Panc1 (cell line): ENCODE measurements at regions not wholly inside any gene's neighbourhood (a gene's known extent, or its start where the extent isn't known, plus 50 kb on each side); places are given as distances from the start of the nearest gene placed in this dataset.

Source experiments
- ATAC-seq: fragments of 200-7000 bp; cut with Tn5 transposase; 2 replicates; pipeline ENCODE4 v1.9.1; 2020; ENCODE audit warnings: mild to moderate bottlenecking, moderate library complexity
- BruUV-seq: library from RNA; stranded (reverse); fragments of 400-500 nt; replicated peaks from 2 replicates; lab custom pipeline; 2021; lab: Mats Ljungman, UMichigan
- CTCF ChIA-PET: fragments of 300-600 bp; sonication (Branson Sonifier 250); formaldehyde crosslinking; loops from one replicate; lab custom pipeline; 2022; ENCODE audit warnings: antibody characterized with exemption; lab: Charles Lee
- POLR2A ChIA-PET: fragments of 300-600 bp; sonication (Branson Sonifier 250); formaldehyde crosslinking; loops from one replicate; lab custom pipeline; 2022; ENCODE audit warnings: antibody characterized with exemption; lab: Charles Lee
- DNase-seq: peaks from one replicate; pipeline ENCODE4 v3.0.0-alpha.2; 2010; ENCODE audit warnings: low read depth, low spot score
- H3K27ac ChIP-seq: 2 replicates; pipeline ENCODE4 v1.5.1; 2011; ENCODE audit warnings: mild to moderate bottlenecking, low read length, inconsistent platforms
- H3K27me3 ChIP-seq: fragments of 200-500 bp; sonication (Bioruptor generic); 2 replicates; pipeline ENCODE4 v1.6.0; 2014; ENCODE audit warnings: low read length, inconsistent platforms; ENCODE audit not compliant: control insufficient read depth, insufficient read depth
- H3K36me3 ChIP-seq: fragments of 200-500 bp; sonication (Bioruptor generic); 2 replicates; pipeline ENCODE4 v1.5.1; 2014; ENCODE audit warnings: inconsistent platforms, mild to moderate bottlenecking, low read length, moderate library complexity; ENCODE audit not compliant: control insufficient read depth, insufficient read depth
- H3K4me1 ChIP-seq: 2 replicates; pipeline ENCODE4 v1.5.1; 2011; ENCODE audit warnings: inconsistent platforms, mild to moderate bottlenecking, low read length, moderate library complexity; ENCODE audit not compliant: control insufficient read depth, insufficient read depth
- H3K4me3 ChIP-seq, 2 experiments: 2 replicates each; pipeline ENCODE4 v1.5.1; 2011 to 2012; ENCODE audit warnings: low read depth in 2 of 2, low read length in 2 of 2, mild to moderate bottlenecking in 2 of 2, inconsistent platforms in 1 of 2, moderate library complexity in 1 of 2
- H3K9me3 ChIP-seq: fragments of 200-500 bp; sonication (Bioruptor generic); 2 replicates; pipeline ENCODE4 v1.5.1; 2014; ENCODE audit warnings: low read depth, mild to moderate bottlenecking, inconsistent platforms, low read length, moderate library complexity; ENCODE audit not compliant: control insufficient read depth, insufficient read depth
- POLR2AphosphoS5 ChIP-seq: IDR thresholded peaks from 2 replicates; pipeline ENCODE4 v1.6.1; 2012; ENCODE audit warnings: mild to moderate bottlenecking, low read depth, low read length, moderate library complexity
- SIN3A ChIP-seq: IDR thresholded peaks from 2 replicates; pipeline ENCODE4 v1.6.1; 2012; ENCODE audit warnings: low read depth, mild to moderate bottlenecking, low read length, moderate library complexity, borderline replicate concordance; ENCODE audit not compliant: insufficient read depth
- TCF7L2 ChIP-seq: IDR thresholded peaks from 2 replicates; pipeline ENCODE4 v1.6.1; 2011; ENCODE audit warnings: mild to moderate bottlenecking, low read depth, low read length, inconsistent platforms
- in situ Hi-C: cut with HindIII; loops from 2 replicates; pipeline ENCODE4 v1.10.0; 2016; ENCODE audit warnings: low sequenced_read_pairs, low pct_unique_long_range_greater_than_20kb
- intact Hi-C: fragments of 100-400 bp; cut with micrococcal nuclease; formaldehyde crosslinking; loops from one replicate; pipeline ENCODE4 v1.10.0; 2022; ENCODE audit not compliant: unreplicated experiment
- TF ChIP-seq, protein P1 (sequence below): fragments of 450-650 bp; IDR thresholded peaks from 2 replicates; pipeline ENCODE4 v1.5.1; 2017; ENCODE audit warnings: mild to moderate bottlenecking
- TF ChIP-seq, protein P2 (sequence below), 2 experiments: IDR thresholded peaks; 2 replicates each; pipeline ENCODE4 v1.6.1; 2011 to 2012; ENCODE audit warnings: low read depth in 2 of 2, control low read depth in 1 of 2, low read length in 1 of 2, mild to moderate bottlenecking in 1 of 2, moderate library complexity in 1 of 2; ENCODE audit not compliant: insufficient read depth in 1 of 2

DNA sequence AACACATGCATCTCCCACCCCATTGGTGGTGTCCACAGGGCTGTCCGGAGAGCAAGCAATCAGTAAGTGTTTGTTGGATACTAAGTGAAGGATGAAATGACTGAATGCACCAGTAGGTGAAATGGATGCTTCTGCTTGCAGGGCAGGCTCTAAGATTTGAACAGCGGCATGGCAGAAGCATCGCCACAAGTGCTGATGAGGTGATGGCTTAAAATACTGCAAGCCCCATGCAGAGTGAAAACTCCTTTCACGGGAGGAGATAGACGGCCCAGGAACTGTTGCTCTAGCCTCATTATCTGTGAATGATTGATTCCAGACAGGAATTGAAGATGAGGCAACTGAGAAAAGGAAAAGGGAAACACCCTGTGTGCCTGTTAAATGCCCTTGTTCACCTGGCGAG, 158.9 kb downstream of the LY86 start:
- CTCF ChIA-PET = no interaction called here
- POLR2A ChIA-PET = interaction anchor here (0.6 kb wide), 1 partner anchor 348 kb away, joined by 8 read pairs; no protein-coding TSS in a partner anchor
- no peak for TF ChIP-seq POLR2AphosphoS5
- TF ChIP-seq, protein P1, sequence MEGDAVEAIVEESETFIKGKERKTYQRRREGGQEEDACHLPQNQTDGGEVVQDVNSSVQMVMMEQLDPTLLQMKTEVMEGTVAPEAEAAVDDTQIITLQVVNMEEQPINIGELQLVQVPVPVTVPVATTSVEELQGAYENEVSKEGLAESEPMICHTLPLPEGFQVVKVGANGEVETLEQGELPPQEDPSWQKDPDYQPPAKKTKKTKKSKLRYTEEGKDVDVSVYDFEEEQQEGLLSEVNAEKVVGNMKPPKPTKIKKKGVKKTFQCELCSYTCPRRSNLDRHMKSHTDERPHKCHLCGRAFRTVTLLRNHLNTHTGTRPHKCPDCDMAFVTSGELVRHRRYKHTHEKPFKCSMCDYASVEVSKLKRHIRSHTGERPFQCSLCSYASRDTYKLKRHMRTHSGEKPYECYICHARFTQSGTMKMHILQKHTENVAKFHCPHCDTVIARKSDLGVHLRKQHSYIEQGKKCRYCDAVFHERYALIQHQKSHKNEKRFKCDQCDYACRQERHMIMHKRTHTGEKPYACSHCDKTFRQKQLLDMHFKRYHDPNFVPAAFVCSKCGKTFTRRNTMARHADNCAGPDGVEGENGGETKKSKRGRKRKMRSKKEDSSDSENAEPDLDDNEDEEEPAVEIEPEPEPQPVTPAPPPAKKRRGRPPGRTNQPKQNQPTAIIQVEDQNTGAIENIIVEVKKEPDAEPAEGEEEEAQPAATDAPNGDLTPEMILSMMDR = no peak
- no peak for DNase-seq
- no peak overlapping the region for H3K27ac ChIP-seq
- intact Hi-C loops (no loop called here), in situ Hi-C loops (no loop called here)
- no peak for ATAC-seq
- H3K36me3 ChIP-seq = no peaks in the 10 kb centered on the region
- BruUV-seq = no TSS peak
- no peaks in the 10 kb centered on the region for H3K9me3 ChIP-seq
- peaks cover 12% of the 10 kb centered on the region; the same call in 1 of the 2 replicates for H3K4me1 ChIP-seq
- no peaks in the 10 kb centered on the region for H3K27me3 ChIP-seq
- no peak overlapping the region for H3K4me3 ChIP-seq

DNA sequence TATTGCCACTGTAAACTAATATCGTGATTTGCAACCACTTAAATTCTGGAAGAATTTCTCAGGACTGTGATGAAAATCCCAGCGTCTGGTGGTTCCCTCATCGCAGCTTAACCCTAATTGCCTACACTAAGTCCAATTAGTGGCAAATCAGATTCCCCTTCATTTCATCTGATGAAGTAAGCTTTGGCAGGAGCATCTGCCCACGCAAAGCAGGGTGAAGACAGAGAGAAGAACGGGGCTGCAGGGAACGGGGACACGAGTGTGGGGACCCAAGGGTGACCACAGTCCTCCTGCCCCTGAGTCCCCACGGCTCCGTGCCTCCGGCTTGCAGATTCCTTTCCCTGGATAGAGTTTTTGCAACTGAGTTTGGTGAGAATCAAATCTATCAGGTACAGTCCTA, 159.5 kb downstream of the LY86 start:
- intact Hi-C loops = no loop called here
- POLR2A ChIA-PET = interaction anchor here (0.6 to 0.7 kb wide), 2 partner anchors 122 to 347 kb away, joined by 3 to 8 read pairs; no protein-coding TSS in a partner anchor
- BruUV-seq = no TSS peak
- TF ChIP-seq TCF7L2 (no peak), POLR2AphosphoS5 (no peak), SIN3A (no peak)
- TF ChIP-seq, protein P1 = no peak
- TF ChIP-seq, protein P2, sequence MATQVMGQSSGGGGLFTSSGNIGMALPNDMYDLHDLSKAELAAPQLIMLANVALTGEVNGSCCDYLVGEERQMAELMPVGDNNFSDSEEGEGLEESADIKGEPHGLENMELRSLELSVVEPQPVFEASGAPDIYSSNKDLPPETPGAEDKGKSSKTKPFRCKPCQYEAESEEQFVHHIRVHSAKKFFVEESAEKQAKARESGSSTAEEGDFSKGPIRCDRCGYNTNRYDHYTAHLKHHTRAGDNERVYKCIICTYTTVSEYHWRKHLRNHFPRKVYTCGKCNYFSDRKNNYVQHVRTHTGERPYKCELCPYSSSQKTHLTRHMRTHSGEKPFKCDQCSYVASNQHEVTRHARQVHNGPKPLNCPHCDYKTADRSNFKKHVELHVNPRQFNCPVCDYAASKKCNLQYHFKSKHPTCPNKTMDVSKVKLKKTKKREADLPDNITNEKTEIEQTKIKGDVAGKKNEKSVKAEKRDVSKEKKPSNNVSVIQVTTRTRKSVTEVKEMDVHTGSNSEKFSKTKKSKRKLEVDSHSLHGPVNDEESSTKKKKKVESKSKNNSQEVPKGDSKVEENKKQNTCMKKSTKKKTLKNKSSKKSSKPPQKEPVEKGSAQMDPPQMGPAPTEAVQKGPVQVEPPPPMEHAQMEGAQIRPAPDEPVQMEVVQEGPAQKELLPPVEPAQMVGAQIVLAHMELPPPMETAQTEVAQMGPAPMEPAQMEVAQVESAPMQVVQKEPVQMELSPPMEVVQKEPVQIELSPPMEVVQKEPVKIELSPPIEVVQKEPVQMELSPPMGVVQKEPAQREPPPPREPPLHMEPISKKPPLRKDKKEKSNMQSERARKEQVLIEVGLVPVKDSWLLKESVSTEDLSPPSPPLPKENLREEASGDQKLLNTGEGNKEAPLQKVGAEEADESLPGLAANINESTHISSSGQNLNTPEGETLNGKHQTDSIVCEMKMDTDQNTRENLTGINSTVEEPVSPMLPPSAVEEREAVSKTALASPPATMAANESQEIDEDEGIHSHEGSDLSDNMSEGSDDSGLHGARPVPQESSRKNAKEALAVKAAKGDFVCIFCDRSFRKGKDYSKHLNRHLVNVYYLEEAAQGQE (IDR thresholded peaks at IDR 0.05; ENCODE audit: insufficient read depth in 1 of 2, low read depth in 2 of 2, low read length in 1 of 2) = no peak
- in situ Hi-C loops = no loop called here
- Histone ChIP-seq H3K27ac (no peak overlapping the region), H3K27me3 (no peaks in the 10 kb centered on the region), H3K4me1 (peaks cover 12% of the 10 kb centered on the region; the same call in 1 of the 2 replicates), H3K36me3 (no peaks in the 10 kb centered on the region), H3K4me3 (no peak overlapping the region), H3K9me3 (no peaks in the 10 kb centered on the region)
- CTCF ChIA-PET = no interaction called here
- ATAC-seq (no peak), DNase-seq (no peak)
